GM19438 (cell line): ENCODE measurements at regions not wholly inside any gene's neighbourhood (a gene's known extent, or its start where the extent isn't known, plus 50 kb on each side); places are given as distances from the start of the nearest gene placed in this dataset.

Source experiments
- ATAC-seq: cut with Tn5 transposase; IDR thresholded peaks from one replicate; pipeline ENCODE4 v1.9.1; 2021; ENCODE audit warnings: low read depth; ENCODE audit not compliant: unreplicated experiment

- ATAC-seq, result no peak
Observed at GRCh38 chr13:53623146-53623545, 594.5 kb downstream of the OLFM4 start.

GRCh38 chr13:53631511-53631910 is 602.9 kb downstream of the OLFM4 start:
- no peak for ATAC-seq

GRCh38 chr13:53638040-53638439 is 609.4 kb downstream of the OLFM4 start:
- ATAC-seq, result no peak

GRCh38 chr13:53642306-53642705 is 613.7 kb downstream of the OLFM4 start:
- ATAC-seq, result no peak

GRCh38 chr13:53648673-53649072 is 620.1 kb downstream of the OLFM4 start:
- ATAC-seq, result no peak

GRCh38 chr13:53672005-53672404 is 643.4 kb downstream of the OLFM4 start:
- ATAC-seq, result no peak

GRCh38 chr13:53683146-53683545 is 654.5 kb downstream of the OLFM4 start:
- ATAC-seq, result no peak

- ATAC-seq, result no peak
Observed at GRCh38 chr13:53683608-53684007, 655.0 kb downstream of the OLFM4 start.

GRCh38 chr13:53691417-53691816 is 662.8 kb downstream of the OLFM4 start:
- ATAC-seq, result no peak

- ATAC-seq, result no peak
Observed at GRCh38 chr13:53694814-53695532, 666.4 kb downstream of the OLFM4 start.

GRCh38 chr13:53703371-53704080 is 674.9 kb downstream of the OLFM4 start:
- ATAC-seq, result no peak

GRCh38 chr13:53719281-53719680 is 690.7 kb downstream of the OLFM4 start:
- no peak for ATAC-seq

- ATAC-seq, result no peak
Observed at GRCh38 chr13:53732664-53733063, 704.1 kb downstream of the OLFM4 start.

GRCh38 chr13:53743906-53744305 is 715.3 kb downstream of the OLFM4 start:
- ATAC-seq, result no peak

- ATAC-seq, result no peak
Observed at GRCh38 chr13:53747825-53748224, 719.2 kb downstream of the OLFM4 start.

GRCh38 chr13:53749306-53749705 is 720.7 kb downstream of the OLFM4 start:
- no peak for ATAC-seq

- no peak for ATAC-seq
Observed at GRCh38 chr13:53759016-53759415, 730.4 kb downstream of the OLFM4 start.

- no peak for ATAC-seq
Observed at GRCh38 chr13:53775807-53776206, 747.2 kb downstream of the OLFM4 start.

GRCh38 chr13:53778937-53779336 is 750.3 kb downstream of the OLFM4 start:
- no peak for ATAC-seq

GRCh38 chr13:53781941-53782340 is 753.3 kb downstream of the OLFM4 start:
- ATAC-seq, result no peak

- no peak for ATAC-seq
Observed at GRCh38 chr13:53782488-53782961, 753.9 kb downstream of the OLFM4 start.

GRCh38 chr13:53783471-53783870 is 754.9 kb downstream of the OLFM4 start:
- no peak for ATAC-seq
